ENCODE measurements at regions not wholly inside any gene's neighbourhood (a gene's known extent, or its start where the extent isn't known, plus 50 kb on each side); places are given as distances from the start of the nearest gene placed in this dataset.

DNA sequence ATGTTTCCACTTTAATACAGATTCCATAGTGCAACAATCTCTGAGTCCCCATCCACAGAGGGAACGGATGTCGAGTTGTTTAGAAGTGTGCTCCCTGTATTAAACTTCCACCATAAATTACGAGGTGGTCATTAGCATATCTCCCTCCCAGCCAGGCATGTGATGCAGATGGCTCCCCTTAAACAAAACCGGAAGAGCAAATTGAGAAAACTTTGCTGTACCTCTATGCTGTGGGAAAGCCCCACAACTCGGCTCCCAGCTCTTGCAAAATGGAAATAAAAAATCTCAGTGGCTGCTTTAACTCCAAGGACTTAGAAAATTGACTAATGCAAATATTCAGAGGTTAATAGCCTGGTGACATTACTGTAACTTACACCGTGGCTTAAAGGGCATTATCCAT, 290.9 kb downstream of the MAF start:
- no peaks in the 10 kb centered on the region for H3K27me3 ChIP-seq (replicated peaks in 1 of 4; ENCODE audit: control insufficient read depth in 3 of 4, extremely low read depth in 1 of 4, insufficient read depth in 3 of 4, low read length in 3 of 4)
- no peak overlapping the region for H3K4ac ChIP-seq (replicated peaks; ENCODE audit: insufficient read length, low read depth, low read length)
- H3K4me3 ChIP-seq (ENCODE audit: extremely low read depth in 1 of 4, insufficient read depth in 2 of 4, low read depth in 3 of 4, low read length in 4 of 4) = no peak overlapping the region
- FAIRE-seq = no peak
- H2BK20ac ChIP-seq (ENCODE audit: low read length) = no peak overlapping the region
- H3K18ac ChIP-seq (ENCODE audit: extremely low read depth, low read length) = no peak overlapping the region
- no peaks in the 10 kb centered on the region for H3K79me1 ChIP-seq (ENCODE audit: low read depth, low read length)
- POLR2A ChIA-PET (ENCODE audit: partially characterized antibody) = no interaction called here
- no peak overlapping the region for H2BK5ac ChIP-seq (ENCODE audit: low read depth, low read length)
- H2BK15ac ChIP-seq (ENCODE audit: low read length) = no peak overlapping the region
- no peak overlapping the region for H2AFZ ChIP-seq (ENCODE audit: low read length)
- DNase-seq (ENCODE audit: low read depth in 1 of 2, low spot score in 2 of 2) = no peak
- H4K8ac ChIP-seq (ENCODE audit: extremely low read depth, insufficient read depth, low read length) = no peak overlapping the region
- no peak overlapping the region for H3K27ac ChIP-seq (ENCODE audit: low read depth, low read length)
- 82% methylated on average over 6 of the region's 6 CpGs; no CpG with 5 or more reads in 1 of the 2 experiments for WGBS, 2 experiments (ENCODE audit: extremely low coverage in 1 of 2, insufficient coverage in 1 of 2, insufficient read length in 1 of 2, insufficient replicate concordance in 2 of 2, low coverage in 1 of 2, low lambda C conversion rate in 2 of 2, missing lambda C conversion rate in 1 of 2)
- no peak overlapping the region for H3K56ac ChIP-seq (replicated peaks; ENCODE audit: insufficient read length, low read depth, low read length)
- H4K20me1 ChIP-seq (replicated peaks in 1 of 2; ENCODE audit: control insufficient read depth in 1 of 2, insufficient read depth in 2 of 2, low read length in 2 of 2) = no peaks in the 10 kb centered on the region
- CTCF ChIA-PET (ENCODE audit: partially characterized antibody) = interaction anchor here (1.3 to 1.9 kb wide), 1 partner anchor 24 kb away, joined by 4 to 10 read pairs; no protein-coding TSS in a partner anchor
- H3K4me2 ChIP-seq (ENCODE audit: insufficient read depth in 1 of 2, low read depth in 2 of 2, low read length in 2 of 2) = no peak overlapping the region
- H3K23me2 ChIP-seq (ENCODE audit: low read depth, low read length) = no peaks in the 10 kb centered on the region
- no peak overlapping the region for H2BK12ac ChIP-seq (ENCODE audit: low read depth, low read length)
- H3K9ac ChIP-seq (replicated peaks in 1 of 4; ENCODE audit: extremely low read depth in 1 of 4, low read depth in 3 of 4, low read length in 3 of 4) = no peak overlapping the region
- no peak overlapping the region for H3K23ac ChIP-seq (ENCODE audit: insufficient read length)
- no peak overlapping the region for H4K5ac ChIP-seq (ENCODE audit: insufficient read length, low read depth, low read length)
- H3K9me3 ChIP-seq (ENCODE audit: insufficient read depth in 2 of 2, low read depth in 1 of 2, low read length in 1 of 2) = no peaks in the 10 kb centered on the region
- H3K79me2 ChIP-seq (ENCODE audit: control insufficient read depth in 1 of 2, insufficient read depth in 2 of 2, low read length in 2 of 2) = no peaks in the 10 kb centered on the region
- H3K36me3 ChIP-seq (ENCODE audit: control insufficient read depth in 2 of 4, insufficient read depth in 4 of 4, low read length in 3 of 4) = no peaks in the 10 kb centered on the region
- H4K91ac ChIP-seq (replicated peaks; ENCODE audit: insufficient read length, low read length) = no peak overlapping the region
- H3K4me1 ChIP-seq (replicated peaks in 1 of 4; ENCODE audit: control insufficient read depth in 3 of 4, insufficient read depth in 4 of 4, low read length in 3 of 4) = peaks cover 0 to 9% (median 1%) of the 10 kb centered on the region in 4 experiments; a peak in 3 of 7 replicates
- no peak overlapping the region for H2AK5ac ChIP-seq (ENCODE audit: low read depth, low read length)
- H2BK120ac ChIP-seq (replicated peaks; ENCODE audit: low read depth, low read length) = no peak overlapping the region
- no peak overlapping the region for H3K14ac ChIP-seq (ENCODE audit: insufficient read length)
- TF ChIP-seq BRCA1 (IDR thresholded peaks at IDR 0.05; ENCODE audit: low read depth, low read length) = no peak
- TF ChIP-seq, protein P1, sequence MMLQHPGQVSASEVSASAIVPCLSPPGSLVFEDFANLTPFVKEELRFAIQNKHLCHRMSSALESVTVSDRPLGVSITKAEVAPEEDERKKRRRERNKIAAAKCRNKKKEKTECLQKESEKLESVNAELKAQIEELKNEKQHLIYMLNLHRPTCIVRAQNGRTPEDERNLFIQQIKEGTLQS (IDR thresholded peaks at IDR 0.05; ENCODE audit: insufficient read depth, low read depth, low read length) = no peak
- TF ChIP-seq SIX5 (IDR thresholded peaks at IDR 0.05; ENCODE audit: low read depth, low read length) = no peak
- no peak for TF ChIP-seq POLR2A (IDR thresholded peaks at IDR 0.05; ENCODE audit: control extremely low read depth in 1 of 2, low read depth in 2 of 2, low read length in 2 of 2)
- no peak for TF ChIP-seq TEAD4 (IDR thresholded peaks at IDR 0.05; ENCODE audit: low read depth, low read length)
- no peak for TF ChIP-seq GTF2F1 (IDR thresholded peaks at IDR 0.05; ENCODE audit: borderline replicate concordance, low read depth, low read length)
- TF ChIP-seq SIN3A (conservative IDR thresholded peaks at IDR 0.05 in 1 of 2, IDR thresholded peaks at IDR 0.05 in 1 of 2; ENCODE audit: low read depth in 1 of 2, low read length in 2 of 2) = no peak
- no peak for TF ChIP-seq TCF12 (IDR thresholded peaks at IDR 0.05; ENCODE audit: low read depth, low read length)
- TF ChIP-seq POLR2AphosphoS5 (IDR thresholded peaks at IDR 0.05; ENCODE audit: low read depth, low read length) = no peak
- TF ChIP-seq NANOG (IDR thresholded peaks at IDR 0.05; ENCODE audit: insufficient read depth, low read depth, low read length, poor library complexity, severe bottlenecking) = no peak

All from H1 (cell line).